Endothelial cell (in vitro differentiated cells): ENCODE measurements at regions not wholly inside any gene's neighbourhood (a gene's known extent, or its start where the extent isn't known, plus 50 kb on each side); places are given as distances from the start of the nearest gene placed in this dataset.

Experiments
- DNase-seq: peaks from one replicate; pipeline ENCODE4 v3.0.0; 2021; ENCODE audit warnings: low spot score
- H3K27ac Mint-ChIP-seq: one replicate; pipeline ENCODE4 v1.8.0; 2021; ENCODE audit warnings: mixed read lengths, inconsistent platforms; ENCODE audit not compliant: unreplicated experiment
- H3K27me3 Mint-ChIP-seq: one replicate; pipeline ENCODE4 v1.8.0; 2021; ENCODE audit warnings: mild to moderate bottlenecking, moderate library complexity, mixed read lengths, inconsistent platforms; ENCODE audit not compliant: unreplicated experiment
- H3K36me3 Mint-ChIP-seq: one replicate; pipeline ENCODE4 v1.8.0; 2021; ENCODE audit warnings: mild to moderate bottlenecking, low read depth, mixed read lengths, inconsistent platforms; ENCODE audit not compliant: unreplicated experiment
- H3K4me1 Mint-ChIP-seq: one replicate; pipeline ENCODE4 v1.8.0; 2021; ENCODE audit warnings: mild to moderate bottlenecking, mixed read lengths, inconsistent platforms; ENCODE audit not compliant: unreplicated experiment
- H3K4me3 Mint-ChIP-seq: one replicate; pipeline ENCODE4 v1.8.0; 2021; ENCODE audit warnings: mild to moderate bottlenecking, mixed read lengths, inconsistent platforms; ENCODE audit not compliant: unreplicated experiment
- H3K9me3 Mint-ChIP-seq: one replicate; pipeline ENCODE4 v1.8.0; 2021; ENCODE audit warnings: mixed read lengths, inconsistent platforms; ENCODE audit not compliant: unreplicated experiment
- CTCF ChIP-seq: fragments of 200-600 bp; sonication (generic); IDR thresholded peaks from one replicate; pipeline ENCODE4 v1.5.0; 2021; ENCODE audit warnings: antibody characterized with exemption; ENCODE audit not compliant: unreplicated experiment

GRCh38 chr4:84394386-84394785 is 104.7 kb downstream of the NKX6-1 start:
- H3K27me3 Mint-ChIP-seq: no peaks in the 10 kb centered on the region
- H3K4me1 Mint-ChIP-seq: no peaks in the 10 kb centered on the region
- TF ChIP-seq CTCF: no peak
- H3K27ac Mint-ChIP-seq: no peak overlapping the region
- no peak overlapping the region for H3K4me3 Mint-ChIP-seq
- no peak for DNase-seq
- H3K36me3 Mint-ChIP-seq: no peaks in the 10 kb centered on the region
- H3K9me3 Mint-ChIP-seq: no peaks in the 10 kb centered on the region

GRCh38 chr4:84392951-84393590 is 106.0 kb downstream of the NKX6-1 start:
- DNase-seq: no peak
- Mint-ChIP-seq H3K27me3 (no peaks in the 10 kb centered on the region), H3K36me3 (no peaks in the 10 kb centered on the region), H3K27ac (no peak overlapping the region), H3K4me3 (no peak overlapping the region), H3K4me1 (no peaks in the 10 kb centered on the region), H3K9me3 (no peaks in the 10 kb centered on the region)
- no peak for TF ChIP-seq CTCF

- DNase-seq: no peak
- Mint-ChIP-seq H3K27me3 (no peaks in the 10 kb centered on the region), H3K4me3 (no peak overlapping the region), H3K27ac (no peak overlapping the region), H3K9me3 (no peaks in the 10 kb centered on the region), H3K36me3 (no peaks in the 10 kb centered on the region), H3K4me1 (no peaks in the 10 kb centered on the region)
- no peak for TF ChIP-seq CTCF
Observed at GRCh38 chr4:84389406-84389805, 109.7 kb downstream of the NKX6-1 start.

- no peak for TF ChIP-seq CTCF
- no peaks in the 10 kb centered on the region for H3K36me3 Mint-ChIP-seq
- H3K4me3 Mint-ChIP-seq: no peak overlapping the region
- H3K4me1 Mint-ChIP-seq: no peaks in the 10 kb centered on the region
- DNase-seq: no peak
- H3K9me3 Mint-ChIP-seq: no peaks in the 10 kb centered on the region
- H3K27me3 Mint-ChIP-seq: no peaks in the 10 kb centered on the region
- H3K27ac Mint-ChIP-seq: no peak overlapping the region
Observed at GRCh38 chr4:84385203-84385602, 113.9 kb downstream of the NKX6-1 start.

GRCh38 chr4:84384801-84385200 is 114.3 kb downstream of the NKX6-1 start:
- no peak for DNase-seq
- Mint-ChIP-seq H3K27me3 (peaks cover 3% of the 10 kb centered on the region), H3K4me1 (no peaks in the 10 kb centered on the region), H3K36me3 (no peaks in the 10 kb centered on the region), H3K9me3 (no peaks in the 10 kb centered on the region), H3K4me3 (no peak overlapping the region), H3K27ac (no peak overlapping the region)
- no peak for TF ChIP-seq CTCF
